GM23248 (cell line): ENCODE measurements at regions not wholly inside any gene's neighbourhood (a gene's known extent, or its start where the extent isn't known, plus 50 kb on each side); places are given as distances from the start of the nearest gene placed in this dataset.

Experiments
- DNase-seq: peaks from one replicate; pipeline ENCODE4 v3.0.0-alpha.2; 2015
- H2AFZ ChIP-seq: fragments of 200-600 bp; sonication (generic); 2 replicates; pipeline ENCODE4 v1.6.1; 2016; ENCODE audit warnings: antibody characterized with exemption
- H3F3A ChIP-seq: fragments of 200-600 bp; sonication (generic); 2 replicates; pipeline ENCODE4 v1.6.1; 2016; ENCODE audit warnings: mild to moderate bottlenecking, antibody characterized with exemption, mixed run types; ENCODE audit not compliant: insufficient read depth
- H3K27ac ChIP-seq: fragments of 200-600 bp; sonication (generic); 2 replicates; pipeline ENCODE4 v1.5.1; 2016; ENCODE audit warnings: mild to moderate bottlenecking
- H3K27me3 ChIP-seq: fragments of 200-600 bp; sonication (generic); replicated peaks from 2 replicates; pipeline ENCODE4 v1.6.1; 2016; ENCODE audit warnings: mild to moderate bottlenecking; ENCODE audit not compliant: insufficient read depth
- H3K36me3 ChIP-seq: fragments of 200-600 bp; sonication (generic); 2 replicates; pipeline ENCODE4 v1.6.1; 2016; ENCODE audit warnings: low read depth, mild to moderate bottlenecking
- H3K4me1 ChIP-seq: fragments of 200-600 bp; sonication (generic); 2 replicates; pipeline ENCODE4 v1.6.1; 2016; ENCODE audit warnings: mild to moderate bottlenecking; ENCODE audit not compliant: insufficient read depth
- H3K4me2 ChIP-seq: fragments of 200-600 bp; sonication (generic); one replicate; pipeline ENCODE4 v1.6.1; 2016; ENCODE audit warnings: mild to moderate bottlenecking; ENCODE audit not compliant: unreplicated experiment
- H3K4me3 ChIP-seq: fragments of 200-600 bp; sonication (generic); 2 replicates; pipeline ENCODE4 v1.5.1; 2016; ENCODE audit warnings: mild to moderate bottlenecking
- H3K79me2 ChIP-seq: fragments of 200-600 bp; sonication (generic); 2 replicates; pipeline ENCODE4 v1.6.1; 2016; ENCODE audit warnings: mild to moderate bottlenecking; ENCODE audit not compliant: insufficient read depth
- H3K9ac ChIP-seq: fragments of 200-600 bp; sonication (generic); 2 replicates; pipeline ENCODE4 v1.6.1; 2016; ENCODE audit warnings: mild to moderate bottlenecking
- H3K9me2 ChIP-seq: fragments of 200-600 bp; sonication (generic); 2 replicates; pipeline ENCODE4 v1.6.1; 2016; ENCODE audit warnings: mixed run types, mild to moderate bottlenecking, moderate library complexity; ENCODE audit not compliant: insufficient read depth
- H3K9me3 ChIP-seq: fragments of 200-600 bp; sonication (generic); one replicate; pipeline ENCODE4 v1.6.1; 2017; ENCODE audit warnings: low read depth
- H4K20me1 ChIP-seq: fragments of 200-600 bp; sonication (generic); 2 replicates; pipeline ENCODE4 v1.6.0; 2016; ENCODE audit not compliant: insufficient read depth
- EZH2 ChIP-seq: fragments of 200-600 bp; sonication (generic); IDR thresholded peaks from 2 replicates; pipeline ENCODE4 v1.6.1; 2018; ENCODE audit warnings: antibody characterized with exemption, mild to moderate bottlenecking; ENCODE audit not compliant: insufficient read depth, poor library complexity, severe bottlenecking
- EZH2phosphoT487 ChIP-seq: fragments of 200-600 bp; sonication (generic); IDR thresholded peaks from 2 replicates; pipeline ENCODE4 v1.6.1; 2018; ENCODE audit warnings: antibody characterized with exemption, moderate library complexity, mild to moderate bottlenecking, low read depth; ENCODE audit not compliant: insufficient read depth
- WGBS, 2 experiments: methylation state at CpG; one replicate each; pipeline ENCODE4 v1.1.6; 2015 to 2017; ENCODE audit warnings: low lambda C conversion rate in 2 of 2, low coverage in 1 of 2; ENCODE audit errors: missing lambda C conversion rate in 2 of 2; 5-methylcytosine and 5-hydroxymethylcytosine counted together
- in situ Hi-C: fragments of 300-500 bp; cut with MboI; formaldehyde crosslinking; loops from 2 replicates; pipeline ENCODE4 v1.15.0; 2020

GRCh38 chr6:223136-223535, 69.2 kb upstream of the DUSP22 start:
- Histone ChIP-seq H3K9me2 (no peaks in the 10 kb centered on the region), H3K9ac (no peak overlapping the region), H3F3A (no peaks in the 10 kb centered on the region), H2AFZ (no peak overlapping the region), H3K79me2 (no peaks in the 10 kb centered on the region), H3K36me3 (no peaks in the 10 kb centered on the region), H3K4me3 (no peak overlapping the region), H3K27me3 (peaks cover 3% of the 10 kb centered on the region), H4K20me1 (no peaks in the 10 kb centered on the region), H3K4me1 (no peaks in the 10 kb centered on the region), H3K4me2 (no peak overlapping the region), H3K9me3 (no peaks in the 10 kb centered on the region), H3K27ac (no peak overlapping the region)
- DNase-seq, result no peak
- in situ Hi-C loops, result no loop called here
- WGBS, 2 experiments, result 38 to 49% methylated on average over 9 of the region's 9 CpGs
- TF ChIP-seq EZH2phosphoT487, result no peak
- no peak for TF ChIP-seq EZH2

GRCh38 chr6:223763-224162, 68.5 kb upstream of the DUSP22 start:
- H3K27ac ChIP-seq, result no peak overlapping the region
- H3K4me2 ChIP-seq, result no peak overlapping the region
- H2AFZ ChIP-seq, result no peak overlapping the region
- DNase-seq, result peak; percentile 43
- no peaks in the 10 kb centered on the region for H3K4me1 ChIP-seq
- H3K4me3 ChIP-seq, result no peak overlapping the region
- H3K36me3 ChIP-seq, result no peaks in the 10 kb centered on the region
- peaks cover 3% of the 10 kb centered on the region for H3K27me3 ChIP-seq
- H3K9me3 ChIP-seq, result no peaks in the 10 kb centered on the region
- H3K79me2 ChIP-seq, result no peaks in the 10 kb centered on the region
- in situ Hi-C loops, result no loop called here
- H3K9ac ChIP-seq, result no peak overlapping the region
- H3K9me2 ChIP-seq, result no peaks in the 10 kb centered on the region
- H4K20me1 ChIP-seq, result no peaks in the 10 kb centered on the region
- TF ChIP-seq EZH2 (no peak), EZH2phosphoT487 (no peak)
- no peaks in the 10 kb centered on the region for H3F3A ChIP-seq
- WGBS, 2 experiments, result 81% methylated on average over 12 of the region's 12 CpGs

- 90 to 91% methylated on average over 13 of the region's 13 CpGs for WGBS, 2 experiments
- Histone ChIP-seq H3K9me3 (no peaks in the 10 kb centered on the region), H3F3A (no peaks in the 10 kb centered on the region), H4K20me1 (no peaks in the 10 kb centered on the region), H2AFZ (no peak overlapping the region), H3K4me2 (no peak overlapping the region), H3K4me3 (no peak overlapping the region), H3K4me1 (no peaks in the 10 kb centered on the region), H3K36me3 (no peaks in the 10 kb centered on the region), H3K9me2 (no peaks in the 10 kb centered on the region), H3K9ac (no peak overlapping the region), H3K27me3 (peaks cover 3% of the 10 kb centered on the region), H3K27ac (no peak overlapping the region), H3K79me2 (no peaks in the 10 kb centered on the region)
- TF ChIP-seq EZH2phosphoT487, result no peak
- in situ Hi-C loops, result no loop called here
- no peak for DNase-seq
Measured at GRCh38 chr6:224350-224749, 67.9 kb upstream of the DUSP22 start.

- Histone ChIP-seq H3K9me2 (no peaks in the 10 kb centered on the region), H3K27me3 (peaks cover 3% of the 10 kb centered on the region), H2AFZ (no peak overlapping the region), H3K9me3 (no peaks in the 10 kb centered on the region), H3F3A (no peaks in the 10 kb centered on the region), H3K4me3 (no peak overlapping the region), H3K4me1 (no peaks in the 10 kb centered on the region), H3K4me2 (no peak overlapping the region), H3K27ac (no peak overlapping the region), H3K9ac (no peak overlapping the region), H3K79me2 (no peaks in the 10 kb centered on the region), H3K36me3 (no peaks in the 10 kb centered on the region), H4K20me1 (no peaks in the 10 kb centered on the region)
- WGBS, 2 experiments, result 78 to 80% methylated on average over 20 of the region's 20 CpGs
- in situ Hi-C loops, result no loop called here
- TF ChIP-seq EZH2phosphoT487 (no peak), EZH2 (no peak)
- DNase-seq, result no peak
Measured at GRCh38 chr6:225121-225721, 67.1 kb upstream of the DUSP22 start.

- Histone ChIP-seq H3K9me2 (no peaks in the 10 kb centered on the region), H3K27ac (no peak overlapping the region), H3F3A (no peaks in the 10 kb centered on the region), H3K4me1 (no peaks in the 10 kb centered on the region), H3K4me2 (no peak overlapping the region), H3K79me2 (no peaks in the 10 kb centered on the region), H3K4me3 (no peak overlapping the region), H4K20me1 (no peaks in the 10 kb centered on the region), H3K9ac (no peak overlapping the region), H2AFZ (no peak overlapping the region), H3K27me3 (peaks cover 3% of the 10 kb centered on the region; the same call in 1 of the 2 replicates), H3K9me3 (no peaks in the 10 kb centered on the region), H3K36me3 (no peaks in the 10 kb centered on the region)
- 65 to 70% methylated on average over 17 of the region's 17 CpGs for whole genome bisulfite sequencing, 2 experiments
- in situ Hi-C loops, result no loop called here
- no peak for DNase-seq
- no peak for TF ChIP-seq EZH2phosphoT487
- TF ChIP-seq EZH2, result no peak
Measured at GRCh38 chr6:225907-226306, 66.4 kb upstream of the DUSP22 start.
